ENCODE measurements at regions not wholly inside any gene's neighbourhood (a gene's known extent, or its start where the extent isn't known, plus 50 kb on each side); places are given as distances from the start of the nearest gene placed in this dataset.

GRCh38 chr12:67018105-67018504 is 251.1 kb upstream of the CAND1 start:
- no peak for TF ChIP-seq YY1 (IDR thresholded peaks at IDR 0.05; ENCODE audit: insufficient read depth, insufficient read length)
- no peak for TF ChIP-seq ZNF274 (IDR thresholded peaks at IDR 0.05; ENCODE audit: low read depth, low read length)
- TF ChIP-seq SUZ12 (IDR thresholded peaks at IDR 0.05; ENCODE audit: extremely low read depth, insufficient read depth, insufficient read length), result no peak

All from NT2/D1 (cell line).